Vagina (tissue), 2 donors: ENCODE measurements at regions not wholly inside any gene's neighbourhood (a gene's known extent, or its start where the extent isn't known, plus 50 kb on each side); places are given as distances from the start of the nearest gene placed in this dataset.

Experiments used
- DNase-seq, 2 donors: peaks; one replicate each; pipeline ENCODE4 v3.0.0-alpha.2; 2017; ENCODE audit errors: extremely low spot score in 2 of 2
- H3K27ac ChIP-seq: fragments of 200-600 bp; sonication (generic); one replicate; pipeline ENCODE4 v1.5.1; 2019
- H3K27me3 ChIP-seq: fragments of 200-600 bp; sonication (generic); one replicate; pipeline ENCODE4 v1.5.1; 2019
- H3K36me3 ChIP-seq, 2 donors: fragments of 200-600 bp; sonication (generic); one replicate each; pipeline ENCODE4 v1.5.1; 2017 to 2019
- H3K4me1 ChIP-seq: fragments of 200-600 bp; sonication (generic); one replicate; pipeline ENCODE4 v1.5.1; 2019
- H3K4me3 ChIP-seq, 2 donors: fragments of 200-600 bp; sonication (generic); 1 replicate in 1 of 2; 2 replicates in 1 of 2; pipeline ENCODE4 v1.5.1; 2016 to 2019
- H3K9me3 ChIP-seq: fragments of 200-600 bp; sonication (generic); one replicate; pipeline ENCODE4 v1.5.1; 2019
- POLR2A ChIP-seq, 2 donors: fragments of 450-650 bp; IDR thresholded peaks; one replicate each; pipeline ENCODE4 v1.6.1; 2017; ENCODE audit warnings: antibody characterized with exemption in 2 of 2, mild to moderate bottlenecking in 2 of 2, moderate library complexity in 2 of 2
- POLR2AphosphoS5 ChIP-seq, 2 donors: sonication (generic); formaldehyde crosslinking; IDR thresholded peaks; one replicate each; pipeline ENCODE4 v1.9.0; 2017; ENCODE audit warnings: antibody characterized with exemption in 2 of 2, mild to moderate bottlenecking in 2 of 2, low read depth in 1 of 2; ENCODE audit not compliant: insufficient read depth in 1 of 2
- intact Hi-C: fragments of 100-400 bp; cut with DNase I; formaldehyde crosslinking; loops from one replicate; pipeline ENCODE4 v1.15.1; 2023
- TF ChIP-seq, protein P1 (sequence below), 3 experiments: fragments of 450-650 bp in 2 of 3; fragments of 200-600 bp in 1 of 3; sonication (generic) in 1 of 3; IDR thresholded peaks; one replicate each; pipeline ENCODE4 v1.5.1; 2017 to 2019; ENCODE audit warnings: antibody characterized with exemption in 3 of 3, mild to moderate bottlenecking in 2 of 3, moderate library complexity in 2 of 3

DNA sequence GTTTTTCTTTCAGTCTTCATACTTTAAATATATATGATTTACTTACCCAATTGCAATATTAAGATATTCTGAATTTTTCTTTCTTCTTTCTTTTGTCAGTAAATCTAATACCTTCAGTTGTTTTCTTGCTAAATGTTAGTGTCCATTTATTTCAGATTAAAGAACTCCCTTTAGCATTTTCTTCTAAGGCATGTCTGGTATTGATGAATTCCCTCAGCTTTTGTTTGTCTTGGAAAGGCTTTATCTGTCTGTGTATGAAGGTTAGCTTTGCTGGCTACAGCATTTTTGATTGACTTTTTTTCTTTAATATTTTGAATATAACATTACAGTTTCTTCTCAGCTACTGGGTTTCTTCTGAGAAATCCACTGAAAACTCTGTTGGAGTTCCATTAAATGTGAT is 64.0 kb upstream of the PLSCR4 start:
- peaks cover 8% of the 10 kb centered on the region for H3K4me1 ChIP-seq
- TF ChIP-seq POLR2AphosphoS5 (IDR thresholded peaks at IDR 0.05; ENCODE audit: insufficient read depth in 1 of 2, low read depth in 1 of 2) = no peak
- TF ChIP-seq, protein P1, sequence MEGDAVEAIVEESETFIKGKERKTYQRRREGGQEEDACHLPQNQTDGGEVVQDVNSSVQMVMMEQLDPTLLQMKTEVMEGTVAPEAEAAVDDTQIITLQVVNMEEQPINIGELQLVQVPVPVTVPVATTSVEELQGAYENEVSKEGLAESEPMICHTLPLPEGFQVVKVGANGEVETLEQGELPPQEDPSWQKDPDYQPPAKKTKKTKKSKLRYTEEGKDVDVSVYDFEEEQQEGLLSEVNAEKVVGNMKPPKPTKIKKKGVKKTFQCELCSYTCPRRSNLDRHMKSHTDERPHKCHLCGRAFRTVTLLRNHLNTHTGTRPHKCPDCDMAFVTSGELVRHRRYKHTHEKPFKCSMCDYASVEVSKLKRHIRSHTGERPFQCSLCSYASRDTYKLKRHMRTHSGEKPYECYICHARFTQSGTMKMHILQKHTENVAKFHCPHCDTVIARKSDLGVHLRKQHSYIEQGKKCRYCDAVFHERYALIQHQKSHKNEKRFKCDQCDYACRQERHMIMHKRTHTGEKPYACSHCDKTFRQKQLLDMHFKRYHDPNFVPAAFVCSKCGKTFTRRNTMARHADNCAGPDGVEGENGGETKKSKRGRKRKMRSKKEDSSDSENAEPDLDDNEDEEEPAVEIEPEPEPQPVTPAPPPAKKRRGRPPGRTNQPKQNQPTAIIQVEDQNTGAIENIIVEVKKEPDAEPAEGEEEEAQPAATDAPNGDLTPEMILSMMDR (IDR thresholded peaks at IDR 0.05) = no peak
- H3K27ac ChIP-seq = no peak overlapping the region
- H3K27me3 ChIP-seq = no peaks in the 10 kb centered on the region
- no peaks in the 10 kb centered on the region for H3K36me3 ChIP-seq
- no peak overlapping the region for H3K4me3 ChIP-seq
- no peaks in the 10 kb centered on the region for H3K9me3 ChIP-seq
- intact Hi-C loops = no loop called here
- DNase-seq = no peak

- Histone ChIP-seq H3K9me3 (no peaks in the 10 kb centered on the region), H3K27me3 (no peaks in the 10 kb centered on the region), H3K27ac (no peak overlapping the region), H3K4me1 (peaks cover 8% of the 10 kb centered on the region), H3K36me3 (no peaks in the 10 kb centered on the region), H3K4me3 (no peak overlapping the region)
- TF ChIP-seq, protein P1 (IDR thresholded peaks at IDR 0.05) = no peak
- no peak for TF ChIP-seq POLR2A (IDR thresholded peaks at IDR 0.05)
- TF ChIP-seq POLR2AphosphoS5 (IDR thresholded peaks at IDR 0.05; ENCODE audit: insufficient read depth in 1 of 2, low read depth in 1 of 2) = no peak
- intact Hi-C loops = no loop called here
- no peak for DNase-seq
Observed at GRCh38 chr3:146313746-146314111, 62.8 kb upstream of the PLSCR4 start.

DNA sequence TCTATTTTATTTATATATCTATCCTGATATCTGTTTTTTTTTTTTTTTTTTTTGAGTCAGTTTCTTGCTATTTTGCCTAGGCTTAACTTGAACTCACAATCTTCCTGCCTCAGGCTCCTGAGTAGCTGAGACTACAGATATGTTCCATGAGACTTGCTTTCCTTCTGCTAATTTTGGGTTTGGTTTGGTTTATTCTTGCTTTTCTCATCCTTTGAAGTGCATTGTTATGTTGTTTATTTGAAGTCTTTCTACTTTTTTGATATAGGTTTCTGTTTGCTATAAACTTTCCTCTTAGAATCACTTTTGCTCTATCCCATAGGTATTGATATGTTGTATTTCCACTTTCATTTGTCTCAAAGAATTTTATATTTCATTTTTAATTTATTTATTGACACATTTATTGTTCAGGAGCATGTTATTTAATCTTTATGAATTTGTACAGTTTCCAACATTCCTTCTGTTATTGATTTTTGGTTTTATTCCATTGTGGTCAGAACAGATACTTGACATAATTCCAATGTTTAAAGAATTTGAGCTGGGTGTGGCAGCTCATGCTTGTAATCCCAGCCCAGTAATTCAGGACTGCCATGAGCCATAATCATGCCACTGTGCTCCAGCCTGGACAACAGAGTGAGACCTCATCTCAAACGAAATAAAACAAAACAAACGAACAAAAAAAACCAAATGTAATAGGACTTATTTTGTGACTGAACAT is 62.3 kb upstream of the PLSCR4 start:
- no peaks in the 10 kb centered on the region for H3K36me3 ChIP-seq
- DNase-seq = no peak
- peaks cover 8% of the 10 kb centered on the region for H3K4me1 ChIP-seq
- H3K27ac ChIP-seq = no peak overlapping the region
- H3K4me3 ChIP-seq = no peak overlapping the region
- no peak for TF ChIP-seq POLR2AphosphoS5 (IDR thresholded peaks at IDR 0.05; ENCODE audit: insufficient read depth in 1 of 2, low read depth in 1 of 2)
- TF ChIP-seq, protein P1 (IDR thresholded peaks at IDR 0.05) = no peak
- no peak for TF ChIP-seq POLR2A (IDR thresholded peaks at IDR 0.05)
- intact Hi-C loops = no loop called here
- no peaks in the 10 kb centered on the region for H3K9me3 ChIP-seq
- H3K27me3 ChIP-seq = no peaks in the 10 kb centered on the region

DNA sequence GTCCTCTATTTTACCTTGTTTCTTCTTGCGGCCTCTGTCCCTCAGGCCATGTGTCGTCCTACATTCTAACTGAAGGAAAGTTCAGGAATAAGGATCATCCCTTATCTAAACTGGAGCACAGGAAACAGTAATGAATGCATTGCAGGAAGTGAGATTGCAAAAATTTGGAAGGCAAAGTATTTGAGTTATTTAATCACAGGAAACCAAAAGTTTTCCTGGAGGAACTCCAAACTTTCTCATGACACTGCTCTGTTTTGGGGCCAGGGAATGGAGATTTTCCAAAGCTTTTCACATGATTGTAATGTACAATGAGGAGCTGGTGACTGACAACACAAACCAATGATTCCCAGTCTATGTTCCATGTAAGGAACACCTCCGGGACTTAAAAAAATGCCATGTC is 57.8 kb upstream of the PLSCR4 start:
- TF ChIP-seq, protein P1 (IDR thresholded peaks at IDR 0.05) = no peak
- TF ChIP-seq POLR2AphosphoS5 (IDR thresholded peaks at IDR 0.05; ENCODE audit: insufficient read depth in 1 of 2, low read depth in 1 of 2) = peak in 1 of 2 donors; percentile 79
- intact Hi-C loops = loop anchor here (5.0 kb wide), 1 partner anchor 56 kb away; the partner anchor contains the start of gene PLSCR4
- H3K27me3 ChIP-seq = no peaks in the 10 kb centered on the region
- peaks cover under 1% of the 10 kb centered on the region for H3K4me1 ChIP-seq
- no peaks in the 10 kb centered on the region for H3K36me3 ChIP-seq
- no peaks in the 10 kb centered on the region for H3K9me3 ChIP-seq
- H3K4me3 ChIP-seq = no peak overlapping the region
- no peak overlapping the region for H3K27ac ChIP-seq
- no peak for DNase-seq

DNA sequence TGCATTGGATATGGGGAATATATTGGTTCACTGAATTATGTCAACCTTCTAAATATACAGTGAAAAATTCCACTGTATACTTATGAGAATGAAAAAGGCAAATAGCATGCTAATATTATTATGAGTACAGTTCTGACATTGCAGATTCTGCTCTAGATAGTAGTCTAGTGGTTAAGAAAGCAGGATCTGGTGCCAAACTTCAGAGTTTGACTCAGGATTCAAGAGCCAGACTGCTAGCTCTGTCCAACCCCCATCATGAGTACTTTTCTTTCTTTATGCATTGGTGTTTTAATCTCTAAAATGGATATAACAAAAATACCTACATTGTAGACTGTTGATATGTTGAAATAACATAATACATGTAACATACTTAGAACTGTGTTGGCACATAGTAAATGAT is 57.3 kb upstream of the PLSCR4 start:
- no peaks in the 10 kb centered on the region for H3K36me3 ChIP-seq
- no peaks in the 10 kb centered on the region for H3K27me3 ChIP-seq
- no peak for DNase-seq
- intact Hi-C loops = loop anchor here (5.0 kb wide), 1 partner anchor 56 kb away; the partner anchor contains the start of gene PLSCR4
- H3K9me3 ChIP-seq = no peaks in the 10 kb centered on the region
- H3K27ac ChIP-seq = no peak overlapping the region
- no peak overlapping the region for H3K4me3 ChIP-seq
- no peaks in the 10 kb centered on the region for H3K4me1 ChIP-seq
- TF ChIP-seq, protein P1 (IDR thresholded peaks at IDR 0.05) = no peak
- no peak for TF ChIP-seq POLR2AphosphoS5 (IDR thresholded peaks at IDR 0.05; ENCODE audit: insufficient read depth in 1 of 2, low read depth in 1 of 2)
- no peak for TF ChIP-seq POLR2A (IDR thresholded peaks at IDR 0.05)
